ENCODE measurements at regions not wholly inside any gene's neighbourhood (a gene's known extent, or its start where the extent isn't known, plus 50 kb on each side); places are given as distances from the start of the nearest gene placed in this dataset.
A peak's percentile ranks its signal among the peaks of the same experiment; 100 is the strongest.
"Not testable (repeated sequence)": the region's sequence is repeated elsewhere in the genome, so short reads cannot be mapped to it uniquely, and the experiment has no call there.

DNA sequence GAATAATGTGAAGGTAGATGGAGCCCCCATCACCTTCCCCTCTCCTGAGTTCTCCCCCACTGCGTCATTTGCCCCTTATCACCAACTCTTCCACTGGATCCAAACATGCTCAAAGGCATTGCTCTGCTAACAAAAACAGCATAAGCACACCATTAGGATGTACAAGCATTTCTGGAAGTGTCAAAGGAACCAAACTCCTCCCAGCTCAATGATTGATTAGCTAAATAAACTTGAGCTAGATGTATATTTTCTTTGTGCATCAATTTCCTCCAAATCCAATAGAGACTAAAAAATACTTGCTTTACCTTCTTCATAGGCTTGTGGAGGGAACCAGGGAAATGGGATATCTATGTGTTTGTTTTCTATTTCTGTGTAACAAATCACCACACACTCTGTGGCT, 248.4 kb upstream of the JARID2 start:
- ATAC-seq = no peak
- no peak for DNase-seq (ENCODE audit: low spot score)

DNA sequence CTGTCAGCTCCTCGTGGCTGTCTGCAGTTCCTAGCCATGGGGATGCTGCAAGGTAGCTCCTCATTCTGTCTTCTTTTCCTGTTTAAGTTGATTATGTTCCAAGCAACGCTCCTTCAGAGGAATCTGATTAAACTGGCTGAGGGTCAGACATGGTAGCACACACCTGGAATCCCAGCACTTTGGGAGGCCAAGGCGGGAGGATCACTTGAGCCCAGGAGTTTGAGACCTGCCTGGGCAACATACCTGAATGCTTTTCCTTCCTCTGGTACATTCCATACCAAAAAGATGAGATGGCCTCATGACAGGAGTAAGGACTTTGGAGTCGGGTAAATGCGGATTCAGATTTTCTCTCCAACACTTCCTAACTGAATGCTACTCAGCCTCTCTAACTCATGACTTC, 246.8 kb upstream of the JARID2 start:
- no peak for DNase-seq (ENCODE audit: low spot score)
- no peak for ATAC-seq

DNA sequence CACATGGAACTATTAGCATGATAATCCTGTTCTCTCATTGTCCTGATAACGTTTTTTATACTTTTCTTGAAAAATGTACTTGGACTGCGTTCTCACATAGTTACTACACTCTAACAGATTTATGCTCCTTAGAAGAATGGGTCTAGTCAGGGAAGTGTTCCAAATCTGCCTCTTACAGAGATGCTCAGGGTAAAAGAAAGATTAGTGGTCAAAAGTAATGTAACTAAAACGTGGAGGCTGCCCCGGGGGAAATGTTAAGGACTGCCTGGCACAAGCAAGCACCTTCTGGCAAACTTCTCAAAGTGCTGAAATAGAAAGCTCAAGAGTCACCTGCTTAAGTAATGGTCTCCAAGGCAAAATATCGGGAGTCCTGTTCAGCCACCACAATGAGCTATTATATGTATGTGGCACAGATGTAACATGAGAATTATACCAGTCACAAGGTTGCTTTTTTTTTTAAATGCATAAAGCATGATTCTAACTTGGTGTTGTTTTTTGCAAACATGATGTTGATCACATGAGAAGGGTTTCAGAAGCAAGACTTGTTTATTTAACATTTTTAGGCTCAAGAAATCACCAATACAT, 244.5 kb upstream of the JARID2 start:
- ATAC-seq (no peak), DNase-seq (ENCODE audit: low spot score) (no peak)

DNA sequence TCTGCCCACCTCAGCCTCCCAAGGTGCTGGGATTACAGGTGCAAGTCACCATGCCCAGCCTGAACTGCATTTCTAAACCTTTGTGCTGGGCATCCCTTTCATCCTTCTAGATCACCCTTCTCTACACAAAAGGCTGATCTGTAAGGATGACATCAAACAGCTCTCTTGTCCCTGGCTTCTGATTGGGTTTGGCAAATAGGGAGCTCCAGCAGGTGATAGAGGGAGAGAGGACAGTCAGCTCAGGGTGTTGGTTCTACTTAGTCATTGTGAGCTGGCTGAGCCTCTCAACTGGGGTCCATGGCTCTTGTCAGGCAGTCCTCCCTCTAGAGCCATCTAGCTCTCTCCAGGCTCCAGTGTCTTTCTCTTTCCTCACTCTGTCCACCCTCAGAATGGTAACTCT, 237.6 kb upstream of the JARID2 start:
- ATAC-seq = no peak
- DNase-seq (ENCODE audit: low spot score) = no peak

DNA sequence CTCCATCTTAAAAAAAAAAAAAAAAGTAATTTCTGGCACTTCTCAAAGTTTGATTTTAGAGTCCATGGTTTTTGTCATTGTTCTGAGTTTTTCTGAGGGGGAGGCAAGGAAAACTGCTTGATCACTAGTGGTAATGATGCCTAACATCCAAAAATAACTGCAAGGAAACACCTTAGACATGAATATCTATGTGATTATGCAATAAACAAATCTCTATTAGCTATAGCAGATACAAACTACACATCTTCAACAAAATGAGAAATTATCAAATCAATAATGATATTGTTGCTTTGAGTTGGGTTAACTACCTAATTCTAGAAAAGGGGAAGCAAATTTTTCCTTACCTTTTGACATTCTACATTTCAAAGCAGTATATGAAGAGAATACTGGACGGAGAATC, 230.9 kb upstream of the JARID2 start:
- DNase-seq (ENCODE audit: low spot score) (no peak), ATAC-seq (no peak)

DNA sequence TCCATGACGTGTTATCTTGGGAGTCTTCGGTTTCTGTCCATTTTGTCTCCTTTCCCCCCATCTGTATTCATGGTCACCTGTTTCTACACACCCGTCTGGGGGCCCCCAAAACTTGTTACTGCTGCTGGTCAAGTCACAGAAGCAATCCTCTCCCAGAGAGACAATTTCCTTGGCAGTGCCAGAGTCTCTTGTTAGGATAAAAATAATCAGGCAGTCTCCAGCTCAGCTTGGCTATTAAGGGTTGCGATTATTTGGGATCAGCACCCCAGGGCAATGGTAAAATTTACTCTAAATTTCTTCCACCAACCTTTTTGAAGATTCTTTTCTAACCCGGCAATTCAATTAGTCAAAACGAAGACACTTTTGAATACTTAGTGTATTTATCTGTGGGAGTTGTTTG, 229.1 kb upstream of the JARID2 start:
- DNase-seq (ENCODE audit: low spot score) (no peak), ATAC-seq (no peak)

DNA sequence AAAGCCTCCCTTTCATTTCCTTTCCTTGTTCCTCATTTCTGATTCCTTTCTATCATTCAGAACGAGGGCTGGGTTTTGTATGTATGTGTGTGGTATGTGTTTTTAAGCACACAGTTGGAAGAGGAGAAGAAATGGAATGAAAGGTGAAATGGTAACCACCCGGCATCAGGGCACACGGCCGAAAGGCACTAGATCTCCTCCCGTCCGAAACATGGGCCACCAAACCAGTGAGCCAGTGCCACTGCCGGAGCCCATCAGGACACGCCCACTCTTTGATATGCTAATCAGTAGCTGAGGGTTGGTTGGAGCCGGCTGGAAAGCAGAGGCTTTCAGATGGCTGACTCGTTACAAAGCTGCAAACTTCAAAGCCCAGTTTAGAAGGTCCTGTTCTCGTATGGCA, 228.6 kb upstream of the JARID2 start:
- DNase-seq (ENCODE audit: low spot score) (no peak), ATAC-seq (no peak)

DNA sequence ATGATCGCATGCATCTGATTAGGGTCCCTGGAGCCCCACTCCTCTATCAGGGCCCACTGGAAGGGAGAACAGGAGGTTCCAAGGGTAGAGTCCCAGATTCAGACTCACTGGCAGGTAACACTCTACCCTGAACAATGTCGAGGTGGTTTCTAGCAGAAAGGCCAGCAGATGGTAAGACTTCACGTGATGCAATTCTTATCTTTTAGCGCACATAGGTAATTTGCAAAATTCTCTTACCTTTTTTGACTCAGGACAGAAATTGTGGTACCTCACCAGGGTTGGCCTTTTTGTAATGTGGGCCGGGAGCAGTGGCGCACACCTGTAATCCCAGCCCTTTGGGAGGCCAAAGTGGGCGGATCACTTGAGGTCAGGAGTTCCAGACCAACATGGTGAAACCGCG, 228.1 kb upstream of the JARID2 start:
- no peak for DNase-seq (ENCODE audit: low spot score)
- no peak for ATAC-seq

DNA sequence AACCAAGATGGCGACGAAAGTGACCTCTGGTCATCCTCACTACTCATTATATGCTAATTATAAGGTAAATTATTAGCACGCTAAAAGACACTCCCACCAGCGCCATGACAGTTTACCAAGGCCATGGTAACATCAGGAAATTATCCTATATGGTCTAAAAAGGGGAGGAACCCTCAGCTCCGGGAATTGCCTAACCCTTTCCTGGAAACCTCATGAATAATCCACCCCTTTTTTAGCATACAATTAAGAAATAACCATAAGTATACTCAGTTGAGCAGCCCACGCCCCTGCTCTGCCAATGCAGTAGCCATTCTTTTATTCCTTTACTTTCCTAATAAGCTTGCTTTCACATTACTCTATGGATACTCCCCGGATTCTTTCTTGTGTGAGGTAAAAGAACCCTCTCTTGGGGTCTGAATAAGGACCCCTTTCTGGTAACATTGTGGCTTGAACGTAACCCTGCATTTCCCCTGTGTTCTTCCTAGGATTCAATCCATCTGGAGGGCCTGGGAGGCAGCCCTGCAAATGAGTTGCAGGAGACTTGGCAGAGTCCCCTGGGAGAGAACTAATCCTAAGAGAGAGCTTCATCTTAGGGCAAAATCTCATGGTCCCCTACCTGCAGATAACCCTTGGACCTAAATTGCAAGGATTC, 225.6 kb upstream of the JARID2 start:
- no peak for ATAC-seq
- no peak for DNase-seq (ENCODE audit: low spot score)

DNA sequence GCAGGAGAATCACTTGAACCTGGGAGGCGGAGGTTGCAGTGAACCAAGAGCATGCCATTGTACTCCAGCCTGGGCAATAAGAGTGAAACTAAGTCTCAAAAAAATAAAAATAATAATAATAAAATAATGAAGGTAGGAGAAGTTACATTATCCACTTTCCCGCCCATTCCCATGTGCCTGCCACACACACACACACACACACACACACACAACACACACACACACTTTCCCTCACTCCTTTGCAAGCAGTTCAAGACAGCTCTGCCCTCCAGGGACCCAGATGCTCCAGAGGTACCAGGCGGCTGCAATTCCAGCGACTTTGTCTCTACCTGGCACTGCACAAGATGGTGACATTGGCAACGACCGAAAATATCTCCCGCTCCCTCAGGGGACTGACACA, 224.8 kb upstream of the JARID2 start:
- no peak for ATAC-seq
- no peak for DNase-seq (ENCODE audit: low spot score)

DNA sequence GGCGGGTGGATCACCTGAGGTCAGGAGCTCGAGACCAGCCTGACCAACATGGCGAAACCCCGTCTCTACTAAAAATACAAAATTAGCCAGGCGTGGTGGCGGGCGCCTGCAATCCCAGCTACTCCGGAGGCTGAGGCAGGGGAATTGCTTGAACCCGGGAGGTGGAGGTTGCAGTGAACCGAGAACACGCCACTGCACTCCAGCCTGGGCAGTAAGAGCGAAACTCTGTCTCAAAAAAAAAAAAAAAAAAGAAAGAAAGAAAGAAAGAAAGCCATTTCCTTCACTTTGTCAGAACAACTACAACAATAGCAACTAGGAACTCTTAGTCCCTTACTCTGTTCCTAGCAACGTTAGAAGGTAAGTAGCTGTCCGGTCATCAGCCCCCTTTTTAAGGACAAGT, 222.9 kb upstream of the JARID2 start:
- not testable (repeated sequence) for ATAC-seq; DNase-seq (ENCODE audit: low spot score)

DNA sequence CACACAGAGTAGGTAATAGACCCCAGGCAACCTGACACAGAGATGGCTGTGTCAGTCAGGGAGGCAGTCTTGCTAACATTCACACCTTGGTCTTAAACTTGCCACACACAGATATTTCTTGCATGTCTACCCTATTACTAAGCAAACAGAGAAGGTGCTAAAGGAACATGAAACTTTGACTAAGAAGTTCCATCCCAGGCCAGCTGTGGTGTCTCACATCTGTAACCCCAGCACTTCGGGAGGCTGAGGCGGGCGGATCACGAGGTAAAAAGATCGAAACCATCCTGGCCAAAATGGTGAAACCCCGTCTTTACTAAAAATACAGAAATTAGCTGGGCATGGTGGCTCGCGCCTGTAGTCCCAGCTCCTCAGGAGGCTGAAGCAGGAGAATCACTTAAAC, 222.4 kb upstream of the JARID2 start:
- no peak for ATAC-seq

DNA sequence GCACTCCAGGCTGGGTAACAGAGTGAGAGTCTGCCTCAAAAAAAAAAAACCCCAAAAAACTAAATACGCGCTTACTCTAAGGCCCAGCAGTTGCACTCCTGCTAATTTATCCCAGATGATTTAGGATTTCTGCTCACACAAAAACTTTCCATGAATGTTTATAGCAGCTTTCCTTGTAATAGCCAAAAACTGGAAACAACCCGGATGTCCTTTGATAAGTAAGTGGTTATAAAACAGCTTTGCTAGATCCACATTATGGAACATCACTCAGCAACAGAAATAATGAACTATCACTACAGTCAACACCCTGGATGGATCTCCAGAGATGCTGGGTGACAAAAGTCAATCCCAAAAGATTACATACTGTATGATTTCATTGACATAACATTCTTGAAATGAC, 220.4 kb upstream of the JARID2 start:
- DNase-seq (ENCODE audit: low spot score) (no peak), ATAC-seq (no peak)

More for the DNA sequence above, 222.4 kb upstream of the JARID2 start:
- DNase-seq (ENCODE audit: low spot score) = no peak

DNA sequence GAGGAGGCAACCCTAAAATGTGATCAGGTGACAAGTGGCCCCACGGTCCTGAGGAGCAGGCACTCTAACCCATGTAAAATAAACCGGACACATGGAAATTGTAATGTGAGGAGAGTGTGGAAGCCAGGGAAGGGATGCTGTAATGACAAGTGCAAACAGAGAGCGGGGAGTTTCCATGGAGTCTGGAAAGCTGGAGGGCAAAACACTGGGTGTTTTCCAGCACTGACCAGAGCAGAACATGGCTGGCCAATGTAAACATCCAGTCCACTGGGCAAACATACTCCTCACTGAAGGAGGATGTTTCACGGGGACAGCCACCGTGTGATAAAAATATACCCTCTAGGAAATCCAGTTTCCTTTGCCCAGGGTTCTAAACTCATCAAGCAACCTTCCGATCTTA, 219.0 kb upstream of the JARID2 start:
- ATAC-seq (peak; percentile 90), DNase-seq (ENCODE audit: low spot score) (peak; percentile 55)

DNA sequence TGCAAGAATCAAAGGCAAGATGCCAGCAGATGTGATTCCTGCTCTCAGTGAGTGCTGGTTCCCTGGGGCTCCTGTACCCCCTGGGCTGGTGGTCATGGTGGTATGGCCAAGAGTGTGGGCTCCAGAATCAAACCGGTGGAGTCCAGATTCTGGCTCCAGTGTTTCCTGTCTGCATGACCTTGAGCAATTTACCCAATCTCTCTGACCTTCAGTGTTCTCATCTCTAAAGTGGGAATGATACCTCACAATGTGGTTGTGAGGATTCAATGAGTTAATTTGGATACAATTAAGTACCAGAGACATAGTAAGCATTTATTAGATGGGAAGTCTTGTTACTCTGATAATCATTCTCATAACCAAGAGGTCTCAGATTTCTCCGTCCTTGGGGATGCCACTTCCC, 218.4 kb upstream of the JARID2 start:
- no peak for ATAC-seq
- DNase-seq (ENCODE audit: low spot score) = no peak

DNA sequence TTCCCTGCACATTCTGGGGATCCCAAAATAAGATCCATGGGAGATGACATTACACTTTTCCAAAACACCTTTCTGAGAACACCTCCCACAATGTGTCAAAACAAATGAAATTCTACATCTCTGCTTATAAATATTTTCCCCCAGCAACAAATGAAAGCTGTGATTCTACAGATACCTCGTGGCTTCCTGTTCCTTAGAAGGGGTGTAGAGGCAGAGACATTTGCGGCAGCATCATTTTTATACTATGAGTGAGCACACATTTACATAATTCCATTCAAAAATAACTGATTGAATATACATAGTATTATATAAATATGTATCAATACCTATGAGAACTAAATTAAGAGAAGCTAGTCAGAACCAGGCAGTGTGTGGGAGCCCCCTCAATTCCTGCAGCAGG, 213.9 kb upstream of the JARID2 start:
- DNase-seq (ENCODE audit: low spot score) (no peak), ATAC-seq (no peak)

DNA sequence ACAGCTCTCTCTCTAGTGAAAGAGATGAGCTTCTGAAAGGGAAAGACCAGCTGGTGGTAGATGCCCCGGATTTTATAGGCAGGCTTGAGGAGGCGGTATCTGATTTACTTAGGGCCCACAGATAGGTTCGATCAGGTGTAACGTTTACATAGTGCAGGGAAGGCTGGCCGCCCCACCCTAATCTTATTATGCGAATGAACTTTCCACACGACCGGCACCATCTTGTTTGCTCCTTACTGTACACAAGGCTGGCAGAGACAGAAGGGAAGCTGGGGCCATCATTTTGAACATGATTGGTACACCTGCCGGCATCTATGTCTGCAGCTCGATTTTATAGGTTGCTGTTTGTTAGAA, 212.0 kb upstream of the JARID2 start:
- no peak for ATAC-seq

DNA sequence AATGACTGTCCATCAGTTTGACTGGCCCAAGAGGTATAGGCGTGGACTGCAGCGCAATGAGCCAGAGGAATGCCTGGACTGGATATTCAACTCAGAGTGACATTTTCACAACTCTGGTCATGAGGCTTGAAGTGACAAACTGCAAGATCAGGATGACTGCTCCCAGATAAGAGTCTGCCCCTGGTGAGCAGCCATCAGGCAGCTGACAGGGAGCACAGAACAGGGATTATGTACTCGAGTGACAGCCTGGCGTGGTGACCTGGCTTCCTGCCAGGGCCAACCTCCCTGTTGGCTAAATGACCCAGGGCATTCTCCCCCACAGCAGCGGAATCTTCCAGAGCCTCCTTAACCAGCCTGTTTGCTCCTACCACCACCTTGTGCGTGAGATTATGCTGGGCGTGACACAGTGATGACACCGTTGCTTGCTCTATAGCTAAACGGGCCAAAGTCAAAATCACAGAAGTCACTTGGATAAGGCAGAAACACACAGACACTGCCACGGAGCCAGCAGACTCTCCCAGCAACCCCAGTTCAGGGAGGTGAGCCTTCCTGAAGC, 209.1 kb upstream of the JARID2 start:
- peak; percentile 90 for ATAC-seq

More for the DNA sequence above, 212.0 kb upstream of the JARID2 start:
- no peak for DNase-seq (ENCODE audit: low spot score)

DNA sequence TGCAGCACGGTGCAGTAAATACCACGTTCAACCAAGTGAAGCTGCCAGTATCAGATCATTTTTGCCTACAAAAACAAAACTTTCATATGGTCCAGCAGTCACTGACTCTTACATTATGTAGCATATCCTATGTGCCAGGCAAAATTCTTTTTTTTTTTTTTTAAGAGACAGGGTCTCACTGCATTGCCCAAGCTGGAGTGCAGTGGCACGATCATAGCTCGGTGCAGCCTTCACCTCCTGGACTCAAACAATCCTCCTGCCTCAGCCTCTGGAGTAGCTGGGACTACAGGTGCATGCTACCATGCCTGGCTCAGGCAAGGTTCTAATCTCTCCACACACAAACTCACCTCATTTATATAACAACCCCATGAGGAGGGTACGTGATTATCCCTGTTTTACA, 208.6 kb upstream of the JARID2 start:
- no peak for DNase-seq (ENCODE audit: low spot score)
- no peak for ATAC-seq

More for the DNA sequence above, 209.1 kb upstream of the JARID2 start:
- DNase-seq (ENCODE audit: low spot score) = peak; percentile 94

DNA sequence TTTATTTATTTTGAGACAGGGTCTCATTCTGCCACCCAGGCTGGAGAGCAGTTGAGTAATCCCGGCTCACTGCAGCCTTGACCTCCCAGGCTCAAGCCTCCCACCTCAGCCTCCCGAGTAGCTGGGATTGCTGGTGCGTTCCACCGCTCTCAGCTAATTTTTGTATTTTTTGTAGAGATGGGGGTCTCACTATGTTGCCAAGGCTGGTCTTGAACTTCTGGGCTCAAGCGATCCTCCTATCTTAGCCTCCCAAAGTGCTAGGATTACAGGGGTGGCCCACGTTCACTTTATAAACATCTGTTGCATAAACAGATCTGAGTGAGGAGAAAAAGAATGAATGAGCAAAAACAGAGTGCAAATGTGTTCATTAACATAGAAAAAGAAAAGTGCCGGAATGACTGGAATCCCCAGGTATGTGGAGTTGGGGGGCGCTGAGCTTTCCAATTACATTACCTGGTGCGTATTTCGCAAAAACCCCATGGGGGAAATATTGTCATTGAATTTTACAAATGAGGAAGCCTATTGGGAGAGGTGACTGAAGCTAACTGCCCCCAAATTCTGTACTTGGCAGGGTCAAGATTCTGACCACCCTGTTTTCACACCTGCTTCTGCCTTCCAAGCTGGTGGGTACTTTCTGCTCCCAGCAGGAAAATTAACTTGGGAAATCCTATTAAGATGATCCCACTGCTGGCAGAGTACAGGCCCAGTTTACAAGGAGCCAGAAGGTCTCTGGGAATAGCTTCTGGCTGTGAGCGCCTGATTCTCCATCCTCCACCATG, 207.7 kb upstream of the JARID2 start:
- DNase-seq (ENCODE audit: low spot score) = no peak

DNA sequence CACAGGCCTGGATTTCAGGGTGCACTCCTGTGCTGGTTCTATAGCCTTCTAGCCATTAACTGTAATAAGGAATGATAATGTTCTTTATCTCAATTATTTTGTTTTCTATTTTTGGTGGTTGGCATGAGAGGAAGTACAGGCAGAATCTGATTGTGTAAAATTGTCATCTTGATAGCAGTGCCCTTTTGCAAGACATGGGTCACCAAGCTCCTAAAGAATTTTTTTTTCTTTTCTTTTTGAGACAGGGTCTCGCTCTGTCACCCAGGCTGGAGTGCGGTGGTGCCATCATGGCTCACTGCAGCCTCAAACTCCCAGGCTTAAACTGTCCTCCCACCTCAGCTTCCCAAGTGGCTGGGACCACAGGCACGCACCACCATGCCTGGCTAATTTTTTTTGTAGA, 206.7 kb upstream of the JARID2 start:
- ATAC-seq (no peak), DNase-seq (ENCODE audit: low spot score) (no peak)

More for the DNA sequence above, 207.7 kb upstream of the JARID2 start:
- no peak for ATAC-seq

DNA sequence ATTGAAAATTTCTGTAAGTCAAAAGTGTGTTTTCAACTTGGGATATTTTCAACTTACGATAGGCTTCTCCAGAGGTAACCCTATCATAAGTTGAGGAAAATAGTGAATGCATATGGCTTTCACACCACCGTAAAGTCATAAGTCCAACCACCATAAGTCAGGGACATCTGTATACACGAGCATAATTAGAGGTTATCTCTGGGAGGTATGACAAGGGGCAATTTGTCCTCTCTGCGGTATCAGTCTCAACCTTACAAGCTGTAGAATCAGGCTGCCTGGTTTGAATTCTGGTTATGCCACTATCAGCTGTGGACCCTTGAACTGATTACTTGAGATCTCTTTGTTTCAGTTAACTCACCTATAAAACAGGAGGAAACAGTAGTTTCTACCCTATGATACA, 202.9 kb upstream of the JARID2 start:
- ATAC-seq = no peak
- DNase-seq (ENCODE audit: low spot score) = no peak
